ENCODE measurements at regions not wholly inside any gene's neighbourhood (a gene's known extent, or its start where the extent isn't known, plus 50 kb on each side); places are given as distances from the start of the nearest gene placed in this dataset.

GRCh38 chr10:131758062-131758938 is 142.5 kb upstream of the PPP2R2D start:
- TF ChIP-seq CTCF (IDR thresholded peaks at IDR 0.05) (no peak), POLR2A (IDR thresholded peaks at IDR 0.05) (no peak)

Data from thyroid gland (tissue), 4 donors.